ENCODE measurements at regions not wholly inside any gene's neighbourhood (a gene's known extent, or its start where the extent isn't known, plus 50 kb on each side); places are given as distances from the start of the nearest gene placed in this dataset.
"Not testable (repeated sequence)": the region's sequence is repeated elsewhere in the genome, so short reads cannot be mapped to it uniquely, and the experiment has no call there.

DNA sequence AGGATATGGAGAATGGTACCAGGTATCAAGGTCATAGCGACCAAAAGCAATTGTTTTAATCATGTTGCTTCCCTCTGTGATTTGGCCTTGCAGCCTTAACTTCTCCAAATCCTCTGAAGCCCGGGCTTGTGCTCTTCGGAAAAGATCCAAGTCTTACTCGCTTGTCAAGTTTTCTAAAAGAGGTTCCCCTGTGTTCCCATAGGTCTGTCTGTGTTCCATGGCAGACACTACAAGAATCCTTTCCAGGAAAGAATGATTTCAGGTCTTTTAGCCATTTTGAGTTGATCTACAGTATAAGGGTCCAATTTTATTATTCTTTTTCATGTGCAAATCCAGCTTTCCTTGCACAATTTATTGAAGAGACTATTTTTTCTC, 710.6 kb upstream of the DIAPH2 start:
- DNase-seq: no peak

- DNase-seq: no peak
These were observed 709.8 kb upstream of the DIAPH2 start for GRCh38 chrX:95974890-95975289.

DNA sequence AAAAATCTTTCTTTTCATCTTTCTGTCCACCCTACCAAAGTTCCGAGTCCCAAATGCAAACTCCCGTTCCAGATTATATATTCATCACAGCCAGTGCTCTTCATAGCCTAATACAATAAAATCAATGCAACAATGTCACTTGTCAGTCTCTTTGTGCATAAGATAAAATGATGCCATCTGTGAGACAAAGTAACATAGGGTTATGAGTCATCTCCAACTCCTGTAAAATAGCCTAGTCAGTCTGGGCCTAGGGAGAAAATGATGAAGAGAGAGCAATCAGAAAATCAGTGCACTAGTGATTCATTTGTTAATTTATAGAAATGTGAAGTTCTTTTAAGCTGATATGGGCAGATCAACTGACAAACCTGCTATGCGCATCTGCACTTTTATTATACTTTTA, 689.1 kb upstream of the DIAPH2 start:
- no peak for DNase-seq

DNA sequence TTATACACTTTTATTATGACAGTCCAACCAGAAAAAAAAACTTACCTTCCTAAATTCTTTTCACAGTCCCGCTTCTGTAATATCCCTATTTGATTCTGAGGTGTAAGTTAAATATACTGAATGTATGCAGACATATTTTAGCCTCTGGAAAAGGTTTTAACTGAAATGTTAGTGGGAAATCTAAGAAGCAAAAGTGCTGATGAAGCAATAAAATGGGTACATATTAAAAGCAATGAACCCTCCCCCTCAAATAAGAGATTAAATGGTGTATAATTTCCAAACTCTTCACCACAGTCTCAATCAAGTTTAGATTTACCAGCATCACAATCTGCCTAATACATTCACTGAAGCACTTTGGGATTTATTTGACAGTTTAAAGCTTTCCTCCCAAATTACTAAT, 688.3 kb upstream of the DIAPH2 start:
- no peak for DNase-seq

GRCh38 chrX:96002431-96002830, 682.2 kb upstream of the DIAPH2 start:
- DNase-seq: no peak

DNA sequence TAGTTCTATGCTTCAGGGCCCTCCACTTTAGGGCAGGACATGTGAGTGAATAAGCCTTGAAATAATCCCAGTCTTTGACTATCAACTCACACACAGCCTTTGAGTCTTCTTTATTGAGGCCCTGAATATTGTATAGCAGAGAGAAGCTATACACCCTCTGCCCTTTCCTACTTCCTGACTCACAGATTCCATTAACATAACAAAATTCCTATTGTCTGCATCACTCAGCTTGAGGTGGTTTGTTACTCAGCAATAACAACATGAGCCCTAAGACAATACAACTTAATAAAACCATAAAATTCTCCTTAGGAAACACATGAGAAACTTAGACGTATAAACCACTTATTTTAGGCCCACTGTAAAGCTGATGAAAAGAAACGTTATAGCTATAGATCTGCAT, 680.3 kb upstream of the DIAPH2 start:
- DNase-seq: no peak

DNA sequence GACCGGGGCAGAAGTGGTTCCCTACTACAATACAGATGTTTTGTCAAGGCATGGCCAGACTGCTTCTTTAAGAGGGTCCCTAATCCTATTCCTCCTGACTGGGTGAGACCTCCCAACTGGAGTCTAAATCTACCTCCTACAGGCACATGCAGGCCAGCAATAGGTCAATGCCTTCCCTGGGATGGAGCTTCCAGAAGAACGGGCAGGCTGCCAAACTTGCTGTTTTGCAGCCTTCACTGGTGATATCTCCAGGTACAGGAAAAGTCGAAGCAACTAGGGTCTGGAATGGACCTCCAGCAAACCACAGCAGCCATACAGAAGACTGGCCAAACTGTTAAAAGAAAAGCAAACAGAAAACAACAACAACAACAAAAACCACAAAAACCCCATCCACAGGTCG, 678.4 kb upstream of the DIAPH2 start:
- DNase-seq: no peak

DNA sequence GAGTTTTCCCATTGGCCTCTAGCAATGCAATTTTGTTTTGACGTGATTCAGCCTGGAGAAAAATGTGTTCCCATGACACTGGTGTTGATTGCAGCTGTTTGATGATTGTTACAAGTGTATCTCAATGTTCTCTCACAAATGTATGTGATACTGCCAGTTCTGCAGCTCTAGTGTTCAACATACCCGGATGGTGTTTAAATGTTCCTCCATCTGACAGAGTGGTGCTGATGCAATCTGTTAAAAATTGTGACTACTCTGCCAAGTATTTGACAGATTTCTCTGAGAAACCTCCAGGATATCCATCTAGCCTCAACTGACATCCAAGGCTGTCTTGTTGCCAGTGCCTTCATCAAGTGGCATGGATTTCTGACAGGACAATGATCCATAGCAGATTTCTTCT, 657.2 kb upstream of the DIAPH2 start:
- DNase-seq: no peak

DNA sequence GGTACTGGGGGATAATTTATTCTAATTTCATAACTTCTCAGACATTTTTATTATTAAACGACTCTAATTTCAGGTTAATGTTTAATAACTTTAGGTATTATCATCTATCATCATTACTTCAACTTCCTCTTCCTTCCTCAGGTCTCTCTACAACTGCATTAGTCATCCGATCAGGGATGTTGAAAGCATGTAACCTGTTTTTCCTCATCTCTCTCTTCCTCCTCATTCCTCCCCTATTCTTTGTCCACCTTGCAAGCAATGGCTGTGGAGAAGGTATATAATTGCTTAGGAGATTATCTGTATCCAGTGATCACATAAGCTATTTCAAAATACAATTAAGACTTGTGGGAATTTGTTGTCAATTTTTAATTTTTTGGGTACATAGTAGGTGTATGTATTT, 632.6 kb upstream of the DIAPH2 start:
- DNase-seq: no peak

DNA sequence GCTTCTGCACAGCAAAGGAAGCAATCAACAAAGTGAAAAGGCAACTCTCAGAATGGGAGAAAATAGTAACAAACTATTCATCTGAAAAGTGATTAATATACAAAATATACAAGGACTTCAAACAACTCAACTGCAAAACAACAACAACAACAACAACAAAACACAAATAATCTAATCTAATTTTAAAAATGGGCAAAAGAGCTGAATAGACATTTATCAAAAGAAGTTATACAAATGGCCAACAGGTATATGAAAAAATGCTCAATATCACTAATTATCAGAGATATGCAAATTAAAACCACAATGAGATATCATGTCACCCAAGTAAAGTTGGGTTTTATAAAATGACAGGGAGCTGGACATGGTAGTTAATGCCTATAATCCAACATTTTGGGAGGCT, 602.8 kb upstream of the DIAPH2 start:
- no peak for DNase-seq

GRCh38 chrX:96094616-96095015, 590.0 kb upstream of the DIAPH2 start:
- no peak for DNase-seq

- DNase-seq: no peak
These were observed 586.2 kb upstream of the DIAPH2 start for GRCh38 chrX:96098471-96098870.

- DNase-seq: no peak
These were observed 581.6 kb upstream of the DIAPH2 start for GRCh38 chrX:96102997-96103396.

DNA sequence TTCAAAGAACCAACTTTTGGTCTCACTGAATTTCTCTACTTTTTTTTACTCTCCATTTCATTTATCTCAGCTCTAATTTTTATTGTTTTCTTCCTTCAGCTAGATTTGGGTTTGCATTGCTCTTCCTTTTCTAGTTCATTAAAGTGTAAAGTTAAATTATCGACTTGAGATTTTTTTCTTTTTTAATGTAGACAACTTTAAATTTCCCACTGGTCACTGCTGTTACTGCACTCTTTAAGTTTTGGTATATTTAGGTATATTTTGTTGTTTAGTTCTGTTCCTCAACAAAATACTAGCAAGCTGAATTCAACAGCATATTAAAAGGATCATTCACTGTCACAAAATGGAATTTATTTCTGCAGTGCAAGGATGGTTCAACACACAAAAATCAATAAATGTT, 572.0 kb upstream of the DIAPH2 start:
- DNase-seq: no peak

- DNase-seq: no peak
These were observed 558.5 kb upstream of the DIAPH2 start for GRCh38 chrX:96126182-96126581.

GRCh38 chrX:96128058-96128457, 556.6 kb upstream of the DIAPH2 start:
- not testable (repeated sequence) for DNase-seq

- DNase-seq: no peak
These were observed 543.8 kb upstream of the DIAPH2 start for GRCh38 chrX:96140796-96141195.

DNA sequence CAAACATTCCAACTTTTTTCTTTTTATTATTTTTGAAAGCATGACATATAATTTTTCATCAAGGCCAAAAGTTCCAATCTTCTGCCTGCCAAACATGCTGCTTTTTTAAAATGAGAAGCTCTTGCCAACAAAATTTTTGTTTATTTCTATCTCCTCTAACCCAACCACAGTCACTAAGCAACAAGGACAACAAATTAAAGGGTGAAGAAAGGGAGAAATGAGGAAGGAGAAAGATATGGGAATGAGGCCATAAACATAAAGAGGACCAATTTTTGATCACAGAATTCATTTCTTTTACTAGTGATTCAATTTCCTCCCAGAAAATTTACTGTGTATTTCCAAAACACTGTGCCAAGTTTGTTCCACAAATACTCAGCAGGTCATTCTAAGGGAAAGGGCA, 537.0 kb upstream of the DIAPH2 start:
- DNase-seq: no peak

- DNase-seq: no peak
These were observed 514.0 kb upstream of the DIAPH2 start for GRCh38 chrX:96170626-96171025.

DNA sequence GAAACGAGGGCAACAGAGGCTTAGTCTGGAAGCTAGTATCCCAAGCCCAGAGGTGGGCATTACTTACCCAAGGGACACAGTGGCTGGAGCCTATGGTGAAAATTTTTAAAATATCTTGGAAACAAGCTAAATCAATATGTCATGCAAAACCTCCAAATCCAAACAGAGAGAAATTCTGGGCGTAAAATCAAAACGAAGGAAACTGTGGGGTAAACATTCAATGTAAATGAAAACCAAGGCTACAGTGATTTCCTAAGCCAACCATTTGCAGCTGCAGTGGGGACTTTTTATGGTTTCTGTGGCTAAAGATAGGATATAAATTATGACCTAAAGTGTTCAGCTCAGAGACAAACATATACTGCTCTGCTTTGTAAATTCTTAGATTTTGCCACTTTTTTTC, 507.7 kb upstream of the DIAPH2 start:
- no peak for DNase-seq

GRCh38 chrX:96181605-96182004, 503.0 kb upstream of the DIAPH2 start:
- DNase-seq: no peak

DNA sequence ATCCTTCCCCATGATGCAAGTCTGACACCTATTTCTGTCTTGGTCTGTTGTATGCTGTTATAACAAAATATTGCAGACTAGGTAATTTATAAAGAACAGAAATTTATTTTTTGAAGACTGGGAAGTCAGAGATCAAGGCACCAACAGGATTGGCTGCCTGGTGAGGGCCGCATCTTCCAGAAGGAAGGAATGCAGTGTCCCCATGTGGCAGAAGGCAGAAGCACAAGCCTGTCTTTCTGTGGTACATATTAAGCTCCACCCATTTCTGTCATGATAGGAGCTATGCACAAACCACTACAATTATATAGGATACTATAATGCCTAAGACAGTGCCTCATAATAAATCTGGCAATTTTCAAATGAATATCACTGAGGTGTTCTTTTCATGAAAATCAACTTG, 502.3 kb upstream of the DIAPH2 start:
- peak in 1 of 51 donors; percentile 0 for DNase-seq

GRCh38 chrX:96183391-96183790, 501.3 kb upstream of the DIAPH2 start:
- DNase-seq: no peak

DNA sequence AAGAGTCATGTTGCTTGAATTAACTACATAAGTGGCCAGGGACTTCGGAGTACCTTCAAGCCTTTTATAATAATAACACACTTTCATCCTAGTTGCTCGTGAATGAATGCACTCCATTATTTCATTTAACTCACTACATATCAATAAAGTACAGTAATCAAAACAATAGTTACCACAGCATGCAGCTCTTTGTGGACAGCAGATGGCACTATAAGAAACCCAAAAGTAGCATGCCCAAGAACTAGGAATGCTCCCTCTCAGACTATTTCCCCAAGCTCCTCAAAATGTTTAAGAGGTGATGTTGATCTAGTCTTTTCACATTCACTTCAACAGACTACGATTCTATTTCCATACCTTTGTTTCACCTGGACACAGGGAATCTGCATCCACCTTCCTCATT, 500.8 kb upstream of the DIAPH2 start:
- DNase-seq: no peak

- no peak for DNase-seq
These were observed 479.7 kb upstream of the DIAPH2 start for GRCh38 chrX:96204928-96205327.

Measured in hypothalamus (tissue), 51 donors.